ENCODE measurements at regions not wholly inside any gene's neighbourhood (a gene's known extent, or its start where the extent isn't known, plus 50 kb on each side); places are given as distances from the start of the nearest gene placed in this dataset.

DNA sequence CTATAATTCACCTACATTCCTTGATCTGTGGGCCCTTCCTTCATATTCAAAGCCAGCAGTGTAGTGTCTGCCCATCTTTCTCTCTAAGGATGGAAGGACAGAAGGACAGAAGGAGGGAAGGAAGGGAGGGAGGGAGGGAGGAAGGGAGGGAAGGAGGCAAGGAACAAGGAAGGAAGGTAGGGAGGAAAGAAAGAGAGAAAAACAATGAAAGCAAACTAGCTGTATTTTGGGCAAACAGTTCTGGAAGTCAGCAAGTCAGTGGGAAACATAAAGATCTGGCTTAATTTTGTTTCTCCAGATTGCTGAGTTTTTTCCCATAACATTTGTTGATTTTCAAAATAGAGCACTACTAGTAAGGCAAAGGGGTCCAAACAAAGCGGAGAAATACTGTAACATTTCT, 555.2 kb upstream of the EPHA5 start:
- DNase-seq (ENCODE audit: low spot score): no peak
- intact Hi-C loops (cut with DNase I): no loop called here
- no peak for ATAC-seq

DNA sequence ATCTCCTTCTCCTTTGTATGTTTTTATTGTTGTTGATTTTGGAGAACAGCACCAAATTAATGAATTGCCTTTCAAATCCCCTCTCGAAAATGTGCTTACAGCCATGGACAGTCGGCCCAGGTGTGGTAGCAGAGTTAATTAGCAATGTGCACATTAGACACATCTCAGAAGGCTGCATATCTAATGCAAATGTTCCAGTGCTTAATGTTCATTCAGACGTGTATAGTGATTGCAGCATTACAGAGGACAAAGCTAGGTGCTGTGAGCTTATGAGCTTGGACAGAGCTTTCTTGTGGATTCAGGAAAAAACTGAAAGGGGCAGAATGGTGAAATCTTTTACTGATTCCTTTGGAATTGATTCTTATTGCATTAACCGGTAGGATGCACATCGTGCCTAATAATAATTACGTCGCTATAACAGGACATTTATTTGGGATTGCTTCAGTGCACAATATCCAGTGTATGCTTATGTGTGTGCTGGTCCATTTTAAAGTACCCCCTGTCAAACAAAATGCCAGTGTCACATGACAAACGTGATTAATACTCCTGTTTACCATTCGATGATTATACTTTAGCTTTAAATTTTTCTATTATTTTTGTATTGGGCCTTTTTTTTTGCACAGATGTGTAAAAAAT, 552.9 kb upstream of the EPHA5 start:
- intact Hi-C loops (cut with DNase I): no loop called here
- no peak for ATAC-seq
- DNase-seq (ENCODE audit: low spot score): no peak

DNA sequence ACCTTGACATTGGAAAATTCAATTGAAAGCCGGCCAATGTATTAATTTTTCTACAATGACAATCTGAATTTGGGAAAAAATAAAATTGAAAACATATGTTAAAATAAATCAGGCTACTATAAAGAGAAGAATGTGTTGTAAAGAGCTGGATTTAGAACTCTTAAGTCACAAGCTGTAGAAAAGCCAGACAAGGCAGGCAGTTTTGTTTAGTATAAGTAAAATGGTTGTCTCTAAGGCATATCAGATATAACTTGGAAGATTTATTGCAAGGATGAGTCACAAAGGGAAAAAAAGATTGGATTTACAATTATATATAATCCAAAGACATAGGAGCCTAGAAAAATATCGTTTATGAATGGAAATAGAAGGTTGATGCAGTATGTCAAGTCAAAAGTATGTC, 549.1 kb upstream of the EPHA5 start:
- DNase-seq (ENCODE audit: low spot score) (no peak), ATAC-seq (no peak)
- intact Hi-C loops (cut with DNase I): no loop called here

DNA sequence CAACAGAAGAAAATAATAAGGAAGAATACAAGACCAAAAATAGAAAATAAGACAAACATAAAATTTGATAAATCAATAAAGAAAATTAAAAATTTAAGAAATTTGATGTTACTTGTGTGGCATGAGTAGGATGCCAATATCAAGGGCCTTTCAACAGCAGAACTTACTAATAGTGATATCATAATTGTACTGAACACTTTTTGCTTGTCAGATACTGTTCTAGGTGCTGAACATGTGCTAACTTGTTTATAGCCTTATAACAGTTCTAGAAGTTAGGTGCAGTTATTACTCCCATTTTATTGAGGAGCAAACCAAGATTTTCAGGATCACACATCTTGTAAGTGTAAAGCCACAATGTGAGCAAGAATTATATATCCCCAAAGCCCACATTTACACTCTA, 546.0 kb upstream of the EPHA5 start:
- ATAC-seq (no peak), DNase-seq (ENCODE audit: low spot score) (no peak)
- intact Hi-C loops (cut with DNase I): no loop called here

DNA sequence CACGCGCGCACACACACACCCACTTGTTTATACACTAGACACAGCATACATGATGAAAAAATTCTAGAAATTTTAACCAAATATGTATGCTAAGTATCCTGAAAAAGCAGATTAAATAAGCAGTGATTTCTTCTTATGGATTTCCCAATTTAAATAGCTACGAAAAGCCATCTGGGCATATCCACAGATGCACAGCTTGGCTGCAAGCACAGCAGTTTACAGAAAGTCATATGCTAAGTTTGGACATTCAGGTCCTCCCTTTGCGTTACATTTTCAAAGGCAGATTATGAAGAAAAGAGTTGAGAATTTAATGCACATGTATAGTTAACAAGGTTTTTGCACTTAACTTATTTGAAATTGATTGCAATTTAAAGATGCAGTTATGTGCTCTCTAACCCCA, 542.2 kb upstream of the EPHA5 start:
- no peak for ATAC-seq
- no peak for DNase-seq (ENCODE audit: low spot score)
- intact Hi-C loops (cut with DNase I): no loop called here

DNA sequence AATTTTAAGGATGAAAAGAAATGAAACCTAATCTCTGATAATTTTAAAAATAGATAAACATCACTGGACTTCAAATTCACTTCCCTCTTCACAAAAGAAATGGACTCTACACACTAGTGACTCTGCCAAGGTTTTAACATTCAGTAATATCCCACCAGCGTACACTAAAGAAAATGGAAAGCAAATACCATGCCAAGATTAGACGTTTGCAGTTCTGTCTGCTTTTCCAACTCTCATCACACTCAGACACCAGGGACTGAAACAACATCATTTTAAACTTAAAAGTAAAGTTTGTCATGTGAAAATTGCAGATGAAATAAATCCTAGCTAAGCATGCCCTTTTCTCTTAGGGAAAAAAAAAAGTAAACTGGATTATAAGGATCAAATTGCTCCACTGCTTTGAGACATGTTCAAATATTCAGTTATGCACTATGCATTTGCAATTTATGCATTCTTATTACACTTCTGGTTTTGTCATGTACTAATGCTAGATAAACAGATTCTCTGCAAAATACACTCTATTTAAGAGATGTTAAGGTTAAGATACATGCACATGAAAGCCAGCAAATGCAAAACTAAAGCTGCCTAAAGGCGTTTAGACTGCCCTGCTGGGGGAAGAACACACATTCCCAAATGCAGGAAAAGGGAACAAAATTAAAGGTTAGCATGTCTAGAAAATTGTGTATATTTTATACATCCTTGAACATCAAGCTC, 534.4 kb upstream of the EPHA5 start:
- ATAC-seq (no peak), DNase-seq (ENCODE audit: low spot score) (no peak)
- intact Hi-C loops (cut with DNase I): loop anchor here (5.0 kb wide), 1 partner anchor 1108 kb away; no protein-coding TSS in a partner anchor

DNA sequence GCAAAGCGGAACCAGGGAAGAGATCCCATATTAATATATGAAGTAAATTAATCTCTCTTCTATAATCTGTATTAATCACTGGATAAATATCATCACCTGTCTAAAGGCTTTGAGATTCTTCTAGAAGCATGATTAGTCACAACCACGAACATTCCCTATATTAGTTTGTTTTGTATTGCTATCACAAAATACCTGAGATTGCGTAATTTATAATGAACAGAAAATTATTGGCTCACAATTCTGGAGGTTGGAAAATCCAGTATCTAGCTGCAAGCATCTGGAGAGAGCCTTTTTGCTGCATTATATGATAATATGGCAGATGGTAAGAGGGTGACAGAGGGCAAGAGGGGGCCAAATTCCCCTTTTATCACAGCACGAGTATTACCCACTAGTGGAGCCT, 532.6 kb upstream of the EPHA5 start:
- ATAC-seq: no peak
- intact Hi-C loops (cut with DNase I): loop anchor here (5.0 kb wide), 1 partner anchor 1109 kb away; no protein-coding TSS in a partner anchor
- DNase-seq (ENCODE audit: low spot score): no peak

DNA sequence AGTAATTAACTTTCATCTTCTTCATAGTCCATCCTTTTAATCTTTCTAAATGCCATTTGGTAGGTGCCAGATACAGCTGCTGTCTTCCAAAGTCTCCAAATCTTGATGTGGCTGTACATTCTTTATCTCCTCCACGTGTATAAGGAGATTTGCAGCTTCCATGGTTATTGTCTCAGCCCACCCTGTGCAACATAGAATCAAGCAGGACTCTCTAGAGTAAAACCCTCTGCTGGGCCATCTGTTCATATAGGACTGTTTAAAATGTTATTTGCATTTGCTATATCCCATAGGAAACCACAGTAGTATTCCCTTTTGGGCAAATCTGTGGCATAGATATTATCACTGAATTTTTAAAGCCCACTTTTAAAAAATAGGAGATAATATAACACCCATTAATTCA, 527.2 kb upstream of the EPHA5 start:
- ATAC-seq (no peak), DNase-seq (ENCODE audit: low spot score) (no peak)
- intact Hi-C loops (cut with DNase I): no loop called here

DNA sequence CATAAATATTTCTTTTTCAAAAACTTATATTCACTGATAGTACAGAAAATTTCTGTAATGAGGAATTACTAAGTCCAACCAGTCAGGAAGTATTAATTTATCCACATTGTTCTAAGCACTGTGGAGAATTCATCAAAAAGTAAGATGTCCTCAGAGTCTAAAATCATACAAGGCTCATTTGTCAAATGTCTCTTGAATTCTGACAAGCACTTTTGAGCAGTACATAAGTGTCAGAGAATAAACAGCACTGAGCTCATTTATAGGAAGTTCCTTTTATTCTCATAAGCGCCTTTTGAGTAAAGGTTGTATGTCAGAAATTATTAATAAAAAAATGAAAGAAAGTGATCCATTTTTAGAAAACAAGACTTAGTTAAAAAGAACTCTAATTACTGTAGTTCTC, 523.2 kb upstream of the EPHA5 start:
- intact Hi-C loops (cut with DNase I): no loop called here
- DNase-seq (ENCODE audit: low spot score) (no peak), ATAC-seq (no peak)

DNA sequence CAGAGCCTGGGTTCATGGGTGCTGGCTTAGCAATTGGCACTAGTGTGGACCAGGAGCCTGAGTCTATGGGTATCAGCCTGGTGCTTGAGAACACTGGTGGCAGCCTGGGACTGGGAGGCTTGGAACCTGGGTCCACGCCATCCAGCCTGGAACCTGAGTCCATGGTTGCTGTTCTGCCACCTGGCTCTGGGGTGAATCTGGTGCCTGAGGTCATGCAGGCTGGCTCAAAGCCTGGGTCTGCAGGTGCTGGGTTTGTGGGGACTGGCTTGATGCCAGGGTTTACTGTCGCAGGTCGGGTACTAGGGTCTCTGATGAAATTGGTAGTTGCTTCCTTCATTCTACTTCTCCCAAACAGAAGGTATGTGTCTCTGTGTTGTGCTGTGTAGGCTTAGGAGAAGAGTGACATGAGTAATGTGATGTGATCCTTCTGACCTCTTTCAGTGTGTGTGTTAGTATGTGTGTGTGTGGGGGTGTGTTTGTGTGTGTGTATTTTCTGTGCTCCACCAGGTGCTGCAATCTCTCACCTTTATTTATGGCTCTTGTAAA, 517.0 kb upstream of the EPHA5 start:
- intact Hi-C loops (cut with DNase I): no loop called here
- ATAC-seq: peak; percentile 13
- no peak for DNase-seq (ENCODE audit: low spot score)

DNA sequence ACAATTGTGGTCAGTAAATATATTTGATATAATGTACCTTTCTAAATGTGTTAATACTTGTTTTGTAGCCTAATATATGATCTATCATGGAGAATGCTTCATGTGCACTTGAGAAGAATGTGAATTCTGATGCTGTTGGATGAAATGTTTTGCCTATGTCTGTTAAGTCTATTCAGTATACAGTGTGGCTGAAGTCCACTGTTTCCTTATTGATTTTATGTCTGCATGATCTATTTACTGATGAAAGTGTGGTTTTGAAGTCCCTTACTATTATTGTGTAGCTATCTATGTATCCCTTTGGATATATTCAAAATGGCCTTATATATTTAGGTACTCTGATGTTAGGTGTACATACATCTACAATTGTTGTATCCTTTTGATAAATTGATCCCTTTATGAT, 515.8 kb upstream of the EPHA5 start:
- intact Hi-C loops (cut with DNase I): no loop called here
- ATAC-seq (no peak), DNase-seq (ENCODE audit: low spot score) (no peak)

DNA sequence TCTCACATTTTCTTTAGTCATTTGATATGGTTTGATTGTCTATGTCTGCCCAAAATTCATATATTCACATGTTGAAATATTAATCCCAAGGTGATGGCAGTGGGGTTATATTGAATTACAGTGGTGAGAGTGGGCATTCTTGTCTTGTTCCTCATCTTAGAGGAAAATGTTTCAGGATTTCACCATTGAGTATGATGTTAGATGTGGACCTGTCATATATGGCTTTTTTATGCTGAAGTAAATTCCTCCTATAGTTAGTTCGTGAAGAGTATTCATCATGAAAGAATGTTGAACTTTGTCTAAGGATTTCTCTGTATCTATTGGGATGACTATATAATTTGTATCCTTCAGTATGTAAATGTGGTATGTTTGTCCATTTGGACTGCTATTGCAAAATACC, 512.3 kb upstream of the EPHA5 start:
- ATAC-seq (no peak), DNase-seq (ENCODE audit: low spot score) (no peak)
- intact Hi-C loops (cut with DNase I): no loop called here

DNA sequence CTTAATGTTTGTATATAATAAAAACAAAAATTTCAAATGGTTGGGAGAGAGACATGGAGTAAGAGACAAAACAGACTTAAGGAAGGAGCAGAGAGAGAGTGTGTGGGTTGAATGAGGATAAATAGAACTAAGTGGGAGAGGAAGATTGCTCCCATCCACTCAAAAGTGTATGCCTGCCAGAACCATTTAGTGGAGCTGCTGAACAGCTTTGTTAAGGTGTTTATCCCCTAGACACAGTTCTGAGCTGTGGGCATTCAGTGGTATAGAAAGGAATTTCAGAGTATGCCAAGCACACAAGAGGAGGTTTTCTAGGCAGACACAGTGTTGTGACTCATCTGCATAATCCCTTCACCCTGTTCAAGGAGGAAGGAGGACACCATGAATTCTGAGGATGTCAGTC, 508.6 kb upstream of the EPHA5 start:
- no peak for ATAC-seq
- intact Hi-C loops (cut with DNase I): no loop called here
- no peak for DNase-seq (ENCODE audit: low spot score)

DNA sequence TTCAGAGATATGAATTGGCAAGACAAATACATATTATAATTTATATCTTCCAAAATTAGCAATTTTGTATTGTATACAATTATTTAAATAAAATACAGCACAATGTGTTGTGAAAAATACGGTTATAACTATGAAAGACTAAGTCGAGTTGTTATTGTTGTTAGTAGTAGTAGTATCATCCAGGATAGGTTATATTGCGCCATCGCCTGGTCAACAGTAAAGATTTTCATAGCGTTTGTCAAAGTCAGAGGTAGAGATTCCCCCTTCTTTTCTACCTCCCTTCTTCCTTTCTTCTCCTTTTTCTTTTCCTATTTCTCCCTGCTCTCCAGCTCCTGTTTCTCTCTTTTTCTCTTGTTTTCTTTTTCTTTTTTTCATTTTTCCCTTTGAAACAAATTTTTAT, 499.1 kb upstream of the EPHA5 start:
- no peak for ATAC-seq
- no peak for DNase-seq (ENCODE audit: low spot score)
- intact Hi-C loops (cut with DNase I): no loop called here

DNA sequence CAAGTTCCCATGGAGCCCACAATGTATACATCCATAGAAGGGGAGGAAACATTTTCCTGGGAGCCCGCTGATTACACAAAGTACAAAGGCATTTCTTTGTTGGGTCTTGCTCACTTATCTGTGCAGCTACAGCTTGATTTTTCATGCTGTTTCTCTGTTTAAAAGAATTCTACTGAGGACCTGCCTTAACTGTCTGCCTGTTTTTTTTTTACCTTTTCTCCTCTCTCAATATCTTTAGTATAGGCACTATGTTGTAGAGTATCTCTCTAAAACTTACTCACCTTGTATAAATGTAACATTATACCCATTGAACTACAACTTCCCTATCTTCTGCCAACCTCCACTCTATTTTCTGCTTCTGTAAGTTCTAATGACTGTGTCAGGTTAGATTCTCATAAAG, 494.6 kb upstream of the EPHA5 start:
- DNase-seq (ENCODE audit: low spot score) (no peak), ATAC-seq (no peak)
- intact Hi-C loops (cut with DNase I): no loop called here

DNA sequence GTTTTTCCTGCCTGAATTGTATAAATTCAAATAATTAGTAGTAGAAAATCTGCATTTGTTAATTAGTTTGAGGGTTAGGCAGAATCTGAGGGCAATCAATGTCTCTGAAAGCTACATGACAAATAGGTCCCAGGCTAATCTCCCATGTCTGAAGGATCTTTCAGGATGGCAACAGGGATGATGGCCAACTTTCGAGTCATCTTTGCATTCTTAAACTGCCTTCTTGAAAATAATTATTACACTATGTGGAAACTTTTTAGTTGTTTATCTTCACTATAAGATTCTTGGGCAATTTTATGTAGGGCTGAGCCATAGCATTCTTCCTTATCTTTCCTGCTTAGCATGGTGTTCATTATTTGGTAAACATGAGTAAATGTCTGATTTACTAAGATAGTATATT, 490.3 kb upstream of the EPHA5 start:
- no peak for DNase-seq (ENCODE audit: low spot score)
- ATAC-seq: no peak
- intact Hi-C loops (cut with DNase I): no loop called here

DNA sequence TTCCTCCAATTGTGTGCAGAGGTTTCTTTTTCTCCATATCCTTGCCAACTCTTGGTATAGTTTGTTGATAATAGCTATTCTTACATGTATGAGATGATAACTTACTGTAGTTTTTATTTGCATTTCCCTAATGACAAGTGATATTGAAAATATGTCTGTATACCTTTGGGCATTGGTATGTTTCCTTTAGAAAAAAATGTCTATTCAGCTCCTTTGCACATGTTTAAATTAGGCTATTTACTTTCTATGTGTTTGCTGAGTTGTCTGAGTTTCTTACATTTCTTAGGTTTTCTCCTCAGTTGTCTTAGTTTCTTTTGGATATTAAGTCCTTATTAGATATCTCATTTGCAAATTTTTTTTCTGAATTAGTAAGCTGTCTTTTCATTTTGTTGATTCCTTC, 487.3 kb upstream of the EPHA5 start:
- intact Hi-C loops (cut with DNase I): no loop called here
- DNase-seq (ENCODE audit: low spot score) (no peak), ATAC-seq (no peak)

DNA sequence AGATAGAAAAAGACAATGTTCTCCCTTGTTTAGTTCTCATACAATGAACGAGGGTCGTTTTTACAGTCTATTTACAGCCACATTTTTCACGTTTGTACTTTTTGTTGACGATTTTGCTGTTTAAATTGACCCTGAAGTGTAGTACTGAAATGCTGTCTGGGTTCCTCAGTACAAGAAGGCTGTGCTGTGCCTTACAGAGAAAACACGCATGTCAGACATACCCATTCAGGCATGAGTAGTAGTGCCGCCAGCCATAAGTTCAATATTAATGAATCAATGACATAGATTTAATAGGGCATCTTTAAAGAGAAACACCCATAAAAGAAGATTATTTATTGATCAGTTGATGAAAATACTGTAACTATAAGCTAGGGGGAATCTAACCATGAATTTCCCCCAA, 459.8 kb upstream of the EPHA5 start:
- no peak for ATAC-seq
- intact Hi-C loops (cut with DNase I): no loop called here
- no peak for DNase-seq (ENCODE audit: low spot score)

DNA sequence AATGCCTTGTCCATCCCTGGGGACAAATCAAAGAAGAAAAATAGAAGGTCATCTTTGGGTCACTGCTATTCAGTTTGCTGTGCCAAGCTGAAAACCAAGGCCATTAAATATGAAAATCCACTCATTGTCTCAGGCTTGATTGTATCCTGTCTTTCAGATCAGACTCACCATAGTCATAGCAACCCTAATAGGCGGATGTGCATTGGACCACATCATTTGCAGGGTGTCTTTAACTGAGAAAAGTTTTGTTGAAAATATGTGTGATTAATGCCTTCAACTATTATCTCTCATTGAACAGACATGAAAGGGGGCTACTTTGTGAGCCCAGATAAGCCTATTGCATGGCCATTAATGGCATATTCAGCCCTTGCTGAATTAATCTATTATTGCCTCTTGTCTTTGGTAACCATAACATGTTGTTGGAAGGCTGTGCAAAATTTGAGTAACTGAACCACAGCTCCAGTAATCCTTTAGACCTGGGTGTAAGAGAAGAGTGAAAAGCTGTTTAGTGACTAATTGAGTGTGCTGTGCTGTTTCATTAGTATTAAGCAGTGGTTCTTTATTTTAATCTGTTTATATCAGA, 453.6 kb upstream of the EPHA5 start:
- DNase-seq (ENCODE audit: low spot score) (no peak), ATAC-seq (no peak)
- intact Hi-C loops (cut with DNase I): no loop called here

DNA sequence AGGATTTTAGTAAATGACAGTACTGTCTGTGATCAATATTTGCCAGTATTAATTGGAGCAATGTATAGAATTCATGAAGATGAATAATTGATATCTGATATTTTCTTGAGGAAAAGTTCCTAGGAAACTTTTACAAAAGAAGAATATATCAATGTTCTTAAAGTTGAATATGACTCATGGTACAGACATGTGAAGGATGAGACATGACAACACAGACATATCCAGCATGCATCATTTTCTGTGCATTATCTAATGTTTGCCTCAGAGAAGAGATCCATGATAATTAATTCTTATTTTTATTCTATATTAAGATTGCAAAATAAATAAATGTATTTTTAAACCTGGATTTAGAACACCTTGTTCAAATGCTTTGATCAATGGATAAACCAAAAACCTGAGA, 452.9 kb upstream of the EPHA5 start:
- intact Hi-C loops (cut with DNase I): no loop called here
- ATAC-seq: no peak
- DNase-seq (ENCODE audit: low spot score): no peak

Data from sciatic nerve (tissue), 2 donors.